Gastroesophageal sphincter (tissue), 4 donors: ENCODE measurements at regions not wholly inside any gene's neighbourhood (a gene's known extent, or its start where the extent isn't known, plus 50 kb on each side); places are given as distances from the start of the nearest gene placed in this dataset.

Experiments
- ATAC-seq: fragments of 150-250 bp; one replicate; pipeline ENCODE4 v1.9.1; 2016; ENCODE audit warnings: mild to moderate bottlenecking, moderate library complexity
- H3K27ac ChIP-seq, 4 donors: fragments of 200-600 bp; sonication (generic) in 3 of 4; 1 replicate in 3 of 4; 2 replicates in 1 of 4; pipeline ENCODE4 v1.5.1; 2016 to 2019
- H3K27me3 ChIP-seq: fragments of 200-600 bp; sonication (generic); one replicate; pipeline ENCODE4 v1.5.1; 2019
- H3K36me3 ChIP-seq, 2 donors: fragments of 200-600 bp; sonication (generic); one replicate each; pipeline ENCODE4 v1.5.1; 2019; ENCODE audit warnings: control low read depth in 1 of 2
- H3K4me1 ChIP-seq, 3 donors: fragments of 200-600 bp; sonication (generic); 1 replicate in 2 of 3; 2 replicates in 1 of 3; pipeline ENCODE4 v1.5.1; 2016 to 2019; ENCODE audit warnings: control low read depth in 2 of 3
- H3K4me3 ChIP-seq, 2 donors: fragments of 200-600 bp; sonication (generic); one replicate each; pipeline ENCODE4 v1.5.1; 2019; ENCODE audit warnings: mild to moderate bottlenecking in 1 of 2, moderate library complexity in 1 of 2
- H3K9me3 ChIP-seq, 3 donors: fragments of 200-600 bp; sonication (generic); one replicate each; pipeline ENCODE4 v1.5.1; 2017 to 2019; ENCODE audit warnings: control low read depth in 2 of 3
- EP300 ChIP-seq: sonication (generic); formaldehyde crosslinking; IDR thresholded peaks from one replicate; pipeline ENCODE4 v1.6.1; 2017; ENCODE audit warnings: antibody characterized with exemption, mild to moderate bottlenecking
- POLR2A ChIP-seq, 2 donors: fragments of 450-650 bp; IDR thresholded peaks; one replicate each; pipeline ENCODE4 v1.6.1; 2017; ENCODE audit warnings: antibody characterized with exemption in 2 of 2, mild to moderate bottlenecking in 2 of 2, moderate library complexity in 1 of 2
- POLR2AphosphoS5 ChIP-seq: sonication (generic); formaldehyde crosslinking; IDR thresholded peaks from one replicate; pipeline ENCODE4 v1.6.1; 2017; ENCODE audit warnings: antibody characterized with exemption
- WGBS, 2 donors: methylation state at CpG; one replicate each; pipeline ENCODE4 v1.1.5; 2018; ENCODE audit warnings: low coverage in 1 of 2; 5-methylcytosine and 5-hydroxymethylcytosine counted together
- TF ChIP-seq, protein P1 (sequence below), 4 experiments: fragments of 200-600 bp in 2 of 4; fragments of 450-650 bp in 2 of 4; sonication (generic) in 1 of 4; IDR thresholded peaks; one replicate each; pipeline ENCODE4 v1.5.1; 2017 to 2019; ENCODE audit warnings: antibody characterized with exemption in 4 of 4, mild to moderate bottlenecking in 2 of 4, moderate library complexity in 2 of 4

DNA sequence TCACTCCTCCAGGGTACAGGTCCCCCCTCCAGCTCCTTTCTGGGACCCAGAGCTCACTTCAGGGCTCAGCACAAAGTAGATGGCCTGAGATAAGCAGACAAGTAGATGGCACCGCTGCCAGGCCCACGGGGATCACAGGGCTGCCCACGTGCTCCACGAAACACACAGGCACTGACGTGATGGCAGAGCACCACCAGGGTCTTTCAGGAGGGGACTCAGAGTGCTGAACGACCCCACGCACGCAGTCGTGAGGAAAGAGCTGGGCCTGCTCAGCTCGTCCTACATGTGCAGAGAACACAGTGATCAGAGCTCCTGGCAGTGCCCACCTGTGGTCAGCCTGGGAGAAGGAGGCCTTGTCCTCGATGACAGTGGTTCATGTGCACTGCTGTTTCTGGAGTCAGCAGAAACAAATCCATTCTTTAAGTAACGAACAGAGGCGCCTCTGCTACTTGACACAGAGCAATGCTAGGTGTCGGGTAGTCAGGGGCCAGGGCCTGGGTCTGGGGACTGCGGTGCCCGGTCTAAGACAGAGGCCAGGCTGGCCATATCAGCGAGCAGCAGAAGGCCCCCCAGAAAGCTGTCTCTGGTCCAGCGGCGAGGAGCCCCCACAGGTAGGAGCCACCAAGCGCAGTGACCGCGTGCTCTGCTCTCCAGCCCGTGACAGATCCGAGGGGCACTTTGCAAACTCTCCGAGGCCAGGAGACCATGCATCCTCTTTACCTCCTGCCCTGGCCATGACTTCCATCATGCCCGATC lies 129.8 kb upstream of the FAM20C start:
- WGBS, 2 donors = 100% methylated on average over 1 to 2 of the region's 26 CpGs
- TF ChIP-seq POLR2A (IDR thresholded peaks at IDR 0.05) (no peak), POLR2AphosphoS5 (no peak), EP300 (no peak)
- TF ChIP-seq, protein P1, sequence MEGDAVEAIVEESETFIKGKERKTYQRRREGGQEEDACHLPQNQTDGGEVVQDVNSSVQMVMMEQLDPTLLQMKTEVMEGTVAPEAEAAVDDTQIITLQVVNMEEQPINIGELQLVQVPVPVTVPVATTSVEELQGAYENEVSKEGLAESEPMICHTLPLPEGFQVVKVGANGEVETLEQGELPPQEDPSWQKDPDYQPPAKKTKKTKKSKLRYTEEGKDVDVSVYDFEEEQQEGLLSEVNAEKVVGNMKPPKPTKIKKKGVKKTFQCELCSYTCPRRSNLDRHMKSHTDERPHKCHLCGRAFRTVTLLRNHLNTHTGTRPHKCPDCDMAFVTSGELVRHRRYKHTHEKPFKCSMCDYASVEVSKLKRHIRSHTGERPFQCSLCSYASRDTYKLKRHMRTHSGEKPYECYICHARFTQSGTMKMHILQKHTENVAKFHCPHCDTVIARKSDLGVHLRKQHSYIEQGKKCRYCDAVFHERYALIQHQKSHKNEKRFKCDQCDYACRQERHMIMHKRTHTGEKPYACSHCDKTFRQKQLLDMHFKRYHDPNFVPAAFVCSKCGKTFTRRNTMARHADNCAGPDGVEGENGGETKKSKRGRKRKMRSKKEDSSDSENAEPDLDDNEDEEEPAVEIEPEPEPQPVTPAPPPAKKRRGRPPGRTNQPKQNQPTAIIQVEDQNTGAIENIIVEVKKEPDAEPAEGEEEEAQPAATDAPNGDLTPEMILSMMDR (IDR thresholded peaks at IDR 0.05) = no peak

DNA sequence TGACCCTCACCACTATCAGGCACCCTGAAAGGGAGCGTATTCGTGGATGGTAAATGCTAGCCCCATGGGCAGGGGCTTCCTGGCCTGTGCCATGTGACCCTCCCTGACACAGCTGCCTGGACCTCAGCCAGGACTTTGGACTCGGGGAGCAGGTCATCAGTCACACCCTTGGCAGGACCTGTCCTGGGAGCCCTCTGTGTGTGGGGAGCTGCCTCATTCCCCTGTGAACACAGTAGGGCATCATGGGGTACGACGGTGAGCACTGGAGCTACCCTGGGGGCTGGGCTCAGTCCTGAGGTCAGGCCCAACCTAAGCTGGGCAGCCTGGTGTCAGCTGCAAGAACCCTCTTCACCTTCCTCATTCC lies 129.3 kb upstream of the FAM20C start:
- no peak overlapping the region for H3K4me3 ChIP-seq
- no peaks in the 10 kb centered on the region for H3K27me3 ChIP-seq
- 100% methylated on average over 2 of the region's 5 CpGs; no CpG with 5 or more reads in 1 of the 2 donors for WGBS, 2 donors
- ATAC-seq = no peak
- TF ChIP-seq POLR2AphosphoS5 (no peak), POLR2A (IDR thresholded peaks at IDR 0.05) (no peak), EP300 (no peak)
- TF ChIP-seq, protein P1 (IDR thresholded peaks at IDR 0.05) = no peak
- H3K27ac ChIP-seq = no peak overlapping the region
- H3K9me3 ChIP-seq = no peaks in the 10 kb centered on the region
- no peaks in the 10 kb centered on the region for H3K36me3 ChIP-seq
- H3K4me1 ChIP-seq = peaks cover 0 to 25% (median 9%) of the 10 kb centered on the region in 3 donors

More for the DNA sequence above, 129.8 kb upstream of the FAM20C start:
- Histone ChIP-seq H3K27ac (no peak overlapping the region), H3K27me3 (no peaks in the 10 kb centered on the region), H3K36me3 (no peaks in the 10 kb centered on the region), H3K9me3 (no peaks in the 10 kb centered on the region), H3K4me1 (peaks cover 0 to 28% (median 9%) of the 10 kb centered on the region in 3 donors), H3K4me3 (no peak overlapping the region)
- ATAC-seq = no peak

DNA sequence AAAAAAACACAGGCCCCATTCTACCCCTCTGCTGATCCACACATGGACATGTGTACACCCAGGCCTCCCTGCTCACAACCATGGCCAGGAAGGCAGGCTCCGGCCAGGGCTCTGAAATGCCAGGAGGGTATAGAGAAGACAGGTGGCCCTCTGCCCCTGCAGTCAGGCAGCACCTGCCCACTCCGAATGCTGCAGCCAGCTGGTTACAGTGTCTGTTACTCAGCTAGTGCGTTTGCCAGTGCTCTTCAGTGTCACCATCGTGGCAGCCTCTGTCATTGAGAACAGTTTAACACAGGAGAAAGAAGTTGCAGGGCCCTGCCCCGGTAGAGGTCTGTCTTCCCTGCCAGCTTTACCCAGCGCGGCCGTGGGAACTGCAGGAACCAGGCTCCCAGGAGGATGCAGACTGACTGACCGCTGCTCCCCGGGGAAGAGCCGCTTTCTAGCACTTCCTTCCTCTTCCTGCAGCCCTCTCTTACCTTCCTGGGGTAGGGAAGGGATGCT lies 128.8 kb upstream of the FAM20C start:
- ATAC-seq = no peak
- Histone ChIP-seq H3K9me3 (no peaks in the 10 kb centered on the region), H3K36me3 (no peaks in the 10 kb centered on the region), H3K4me3 (no peak overlapping the region), H3K27me3 (no peaks in the 10 kb centered on the region), H3K4me1 (peaks cover 0 to 27% (median 9%) of the 10 kb centered on the region in 3 donors), H3K27ac (no peak overlapping the region)
- TF ChIP-seq, protein P1 (IDR thresholded peaks at IDR 0.05) = no peak
- no peak for TF ChIP-seq POLR2A (IDR thresholded peaks at IDR 0.05)
- WGBS, 2 donors = 10 to 83% methylated on average over 2 of the region's 11 CpGs

DNA sequence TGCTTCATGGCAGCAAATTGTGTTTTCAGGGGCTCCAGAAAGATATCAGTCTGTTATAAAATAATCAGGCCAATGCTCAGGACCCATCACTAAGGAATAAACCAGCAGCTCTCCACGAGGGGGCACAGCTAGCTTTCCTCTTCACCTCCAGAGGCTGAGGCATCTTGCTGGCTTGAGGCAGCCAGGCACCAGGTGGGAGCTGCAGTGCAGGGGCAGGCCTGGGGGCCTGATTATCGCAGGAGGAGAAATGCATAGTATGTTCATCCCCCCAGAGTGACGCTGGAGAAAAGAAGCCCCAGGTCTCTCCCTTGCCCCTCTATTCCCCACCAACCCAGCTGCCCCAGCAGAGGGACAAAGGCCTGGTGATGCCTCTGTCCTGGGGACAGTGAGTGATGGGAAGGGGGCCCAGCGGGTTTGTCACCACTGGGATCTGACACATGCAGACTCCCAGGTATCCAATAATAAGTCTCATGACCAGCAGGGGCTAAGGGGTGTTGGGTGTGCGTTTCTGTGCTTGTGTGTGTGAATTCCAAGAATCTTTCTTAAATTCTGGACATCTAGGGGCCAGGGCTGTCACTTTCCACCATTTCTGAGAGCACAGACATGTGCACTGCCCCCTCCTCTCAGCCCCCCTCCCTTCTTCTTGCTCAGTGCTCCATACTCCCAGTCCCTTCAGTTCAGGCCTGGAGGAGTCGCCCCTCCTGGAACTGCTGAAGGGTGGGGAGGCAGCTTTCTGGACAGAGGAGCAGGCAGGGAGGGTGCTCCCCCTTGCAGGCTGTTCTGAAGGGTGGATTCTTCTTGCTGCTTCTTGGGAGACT lies 128.1 kb upstream of the FAM20C start:
- Histone ChIP-seq H3K36me3 (no peaks in the 10 kb centered on the region), H3K4me3 (no peak overlapping the region), H3K9me3 (no peaks in the 10 kb centered on the region), H3K27ac (no peak overlapping the region), H3K4me1 (peaks cover 0 to 31% (median 12%) of the 10 kb centered on the region in 3 donors), H3K27me3 (no peaks in the 10 kb centered on the region)
- TF ChIP-seq POLR2AphosphoS5 (no peak), POLR2A (IDR thresholded peaks at IDR 0.05) (no peak)
- TF ChIP-seq, protein P1 (IDR thresholded peaks at IDR 0.05) = peak in 3 of 4 experiments; percentile 61 to 74 (median 70)
- no CpG with 5 or more reads among the region's 6 CpGs for WGBS, 2 donors
- ATAC-seq = peak; percentile 62
